H1 (cell line): ENCODE measurements at regions not wholly inside any gene's neighbourhood (a gene's known extent, or its start where the extent isn't known, plus 50 kb on each side); places are given as distances from the start of the nearest gene placed in this dataset.

ENCODE experiments used
- CTCF ChIA-PET: fragments of 300-600 bp; sonication (Branson Sonifier 250); formaldehyde crosslinking; loops from one replicate; lab custom pipeline; 2021; ENCODE audit not compliant: partially characterized antibody; lab: Charles Lee
- POLR2A ChIA-PET: fragments of 300-600 bp; sonication (Branson Sonifier 250); formaldehyde crosslinking; loops from one replicate; lab custom pipeline; 2021; ENCODE audit warnings: inconsistent platforms; ENCODE audit not compliant: partially characterized antibody; lab: Charles Lee
- DNase-seq, 2 experiments: peaks; one replicate each; pipeline versions ENCODE4 v3.0.0 to v3.0.0-alpha.2; 2010 to 2022; ENCODE audit warnings: low spot score in 2 of 2, low read depth in 1 of 2, mixed read lengths in 1 of 2
- FAIRE-seq: peaks from 2 replicates; lab custom pipeline; 2011; peaks lifted over from hg19 to GRCh38; lab: Jason Lieb, UNC
- H2AFZ ChIP-seq: 2 replicates; pipeline ENCODE4 v1.8.1; 2012; ENCODE audit warnings: low read length, inconsistent platforms
- H2AK5ac ChIP-seq: 2 replicates; pipeline ENCODE4 v1.6.1; 2013; ENCODE audit warnings: low read depth, low read length
- H2BK120ac ChIP-seq: replicated peaks from 2 replicates; pipeline ENCODE3; 2013; ENCODE audit warnings: low read depth, low read length, inconsistent platforms
- H2BK12ac ChIP-seq: 2 replicates; pipeline ENCODE4 v1.6.1; 2013; ENCODE audit warnings: low read depth, low read length
- H2BK15ac ChIP-seq: 2 replicates; pipeline ENCODE4 v1.6.1; 2013; ENCODE audit warnings: low read length
- H2BK20ac ChIP-seq: 2 replicates; pipeline ENCODE4 v1.6.1; 2013; ENCODE audit warnings: low read length
- H2BK5ac ChIP-seq: 2 replicates; pipeline ENCODE4 v1.6.1; 2013; ENCODE audit warnings: low read depth, low read length
- H3K14ac ChIP-seq: 2 replicates; pipeline ENCODE4 v1.6.1; 2013; ENCODE audit warnings: inconsistent platforms; ENCODE audit not compliant: insufficient read length
- H3K18ac ChIP-seq: 2 replicates; pipeline ENCODE4 v1.6.1; 2013; ENCODE audit warnings: low read length; ENCODE audit errors: extremely low read depth
- H3K23ac ChIP-seq: 2 replicates; pipeline ENCODE4 v1.6.1; 2013; ENCODE audit warnings: inconsistent platforms; ENCODE audit not compliant: insufficient read length
- H3K23me2 ChIP-seq: 2 replicates; pipeline ENCODE4 v1.6.1; 2013; ENCODE audit warnings: low read depth, low read length
- H3K27ac ChIP-seq: 2 replicates; pipeline ENCODE4 v1.6.1; 2011; ENCODE audit warnings: low read depth, low read length, inconsistent platforms
- H3K27me3 ChIP-seq, 4 experiments: replicated peaks in 1 of 4; 1 replicate in 1 of 4; 2 replicates in 3 of 4; pipeline versions ENCODE4 v1.6.1 to v1.8.1; 2011 to 2013; ENCODE audit warnings: low read length in 3 of 4, mild to moderate bottlenecking in 3 of 4, inconsistent platforms in 2 of 4, mixed read lengths in 2 of 4, moderate library complexity in 1 of 4; ENCODE audit not compliant: control insufficient read depth in 3 of 4, insufficient read depth in 3 of 4; ENCODE audit errors: extremely low read depth in 1 of 4
- H3K36me3 ChIP-seq, 4 experiments: 2 replicates each; pipeline versions ENCODE4 v1.6.1 to v1.8.1; 2011 to 2013; ENCODE audit warnings: mild to moderate bottlenecking in 4 of 4, low read length in 3 of 4, moderate library complexity in 2 of 4, control low read depth in 1 of 4, inconsistent platforms in 1 of 4; ENCODE audit not compliant: insufficient read depth in 4 of 4, control insufficient read depth in 2 of 4
- H3K4ac ChIP-seq: replicated peaks from 2 replicates; pipeline ENCODE3; 2013; ENCODE audit warnings: low read length, low read depth, mixed read lengths, inconsistent platforms; ENCODE audit not compliant: insufficient read length
- H3K4me1 ChIP-seq, 4 experiments: replicated peaks in 1 of 4; 1 replicate in 1 of 4; 2 replicates in 3 of 4; pipeline versions ENCODE4 v1.6.1 to v1.8.1; 2011 to 2013; ENCODE audit warnings: low read length in 3 of 4, inconsistent platforms in 2 of 4, mixed read lengths in 1 of 4; ENCODE audit not compliant: insufficient read depth in 4 of 4, control insufficient read depth in 3 of 4
- H3K4me2 ChIP-seq, 2 experiments: 2 replicates each; pipeline versions ENCODE4 v1.6.1 to v1.8.1; 2011 to 2013; ENCODE audit warnings: low read depth in 2 of 2, low read length in 2 of 2, control low read depth in 1 of 2, inconsistent platforms in 1 of 2, mild to moderate bottlenecking in 1 of 2; ENCODE audit not compliant: insufficient read depth in 1 of 2
- H3K4me3 ChIP-seq, 4 experiments: fragments of 200-600, 300-600 bp in 1 of 4; sonication (generic), shearing (Covaris generic), sonication (Bioruptor Twin) in 1 of 4; 2 replicates each; pipeline versions ENCODE4 v1.5.1 to v1.8.1; 2011 to 2016; ENCODE audit warnings: low read length in 4 of 4, low read depth in 3 of 4, control low read depth in 2 of 4, inconsistent platforms in 2 of 4, mild to moderate bottlenecking in 2 of 4, mixed read lengths in 1 of 4, moderate library complexity in 1 of 4; ENCODE audit not compliant: insufficient read depth in 2 of 4; ENCODE audit errors: extremely low read depth in 1 of 4
- H3K56ac ChIP-seq: replicated peaks from 2 replicates; pipeline ENCODE3; 2013; ENCODE audit warnings: low read depth, mild to moderate bottlenecking, mixed read lengths, low read length, inconsistent platforms; ENCODE audit not compliant: insufficient read length
- H3K79me1 ChIP-seq: 2 replicates; pipeline ENCODE4 v1.6.1; 2013; ENCODE audit warnings: low read depth, low read length, control low read depth
- H3K79me2 ChIP-seq, 2 experiments: 2 replicates each; pipeline versions ENCODE4 v1.6.1 to v1.8.1; 2012 to 2013; ENCODE audit warnings: low read length in 2 of 2, mild to moderate bottlenecking in 2 of 2, inconsistent platforms in 1 of 2; ENCODE audit not compliant: insufficient read depth in 2 of 2, control insufficient read depth in 1 of 2
- H3K9ac ChIP-seq, 4 experiments: replicated peaks in 1 of 4; 1 replicate in 1 of 4; 2 replicates in 3 of 4; pipeline versions ENCODE4 v1.6.1 to v1.8.1; 2011 to 2013; ENCODE audit warnings: low read depth in 3 of 4, low read length in 3 of 4, control low read depth in 2 of 4, mild to moderate bottlenecking in 2 of 4, moderate library complexity in 2 of 4, inconsistent platforms in 1 of 4; ENCODE audit errors: extremely low read depth in 1 of 4
- H3K9me3 ChIP-seq, 2 experiments: 2 replicates each; pipeline versions ENCODE4 v1.6.1 to v1.8.1; 2012 to 2013; ENCODE audit warnings: mild to moderate bottlenecking in 2 of 2, moderate library complexity in 2 of 2, control low read depth in 1 of 2, inconsistent platforms in 1 of 2, low read depth in 1 of 2, low read length in 1 of 2, mixed read lengths in 1 of 2; ENCODE audit not compliant: insufficient read depth in 2 of 2
- H4K20me1 ChIP-seq, 2 experiments: replicated peaks in 1 of 2; 2 replicates each; pipeline versions ENCODE3 to v1.8.1; 2011 to 2013; ENCODE audit warnings: inconsistent platforms in 2 of 2, low read length in 2 of 2, mild to moderate bottlenecking in 1 of 2; ENCODE audit not compliant: insufficient read depth in 2 of 2, control insufficient read depth in 1 of 2
- H4K5ac ChIP-seq: 2 replicates; pipeline ENCODE4 v1.6.1; 2013; ENCODE audit warnings: low read length, low read depth, mixed read lengths, inconsistent platforms; ENCODE audit not compliant: insufficient read length
- H4K8ac ChIP-seq: 2 replicates; pipeline ENCODE4 v1.8.0; 2013; ENCODE audit warnings: mild to moderate bottlenecking, moderate library complexity, low read length, inconsistent platforms; ENCODE audit not compliant: insufficient read depth; ENCODE audit errors: extremely low read depth
- H4K91ac ChIP-seq: replicated peaks from 2 replicates; pipeline ENCODE3; 2013; ENCODE audit warnings: low read length, mixed read lengths, inconsistent platforms; ENCODE audit not compliant: insufficient read length
- JUND ChIP-seq: IDR thresholded peaks from 2 replicates; pipeline ENCODE4 v1.6.1; 2011; ENCODE audit warnings: mild to moderate bottlenecking, improper control_type of control experiment, low read length
- KDM4A ChIP-seq: IDR thresholded peaks from one replicate; pipeline ENCODE4 v1.7.1; 2012; ENCODE audit warnings: low read depth, mild to moderate bottlenecking, moderate library complexity, low read length, inconsistent platforms; ENCODE audit not compliant: severe bottlenecking
- MAFK ChIP-seq: IDR thresholded peaks from 2 replicates; pipeline ENCODE4 v1.6.1; 2012; ENCODE audit warnings: low read depth, mild to moderate bottlenecking, improper control_type of control experiment, low read length
- NRF1 ChIP-seq: IDR thresholded peaks from 2 replicates; pipeline ENCODE4 v1.6.1; 2011; ENCODE audit warnings: mild to moderate bottlenecking, low read depth, low read length, improper control_type of control experiment
- PHF8 ChIP-seq: fragments of 200-600 bp; sonication (generic); conservative IDR thresholded peaks from 2 replicates; pipeline ENCODE4 v1.7.1; 2012; ENCODE audit warnings: low read depth, mild to moderate bottlenecking, inconsistent platforms, low read length, moderate library complexity
- RXRA ChIP-seq: IDR thresholded peaks from 2 replicates; pipeline ENCODE4 v1.6.1; 2011; ENCODE audit warnings: low read depth, mild to moderate bottlenecking, low read length, moderate library complexity; ENCODE audit not compliant: insufficient read depth
- SAP30 ChIP-seq: fragments of 300-600 bp; sonication (generic); IDR thresholded peaks from 2 replicates; pipeline ENCODE4 v1.7.1; 2012; ENCODE audit warnings: low read length, moderate library complexity, mild to moderate bottlenecking, inconsistent platforms; ENCODE audit not compliant: insufficient read depth, insufficient replicate concordance
- SIX5 ChIP-seq: IDR thresholded peaks from 2 replicates; pipeline ENCODE4 v1.6.1; 2011; ENCODE audit warnings: mild to moderate bottlenecking, low read depth, low read length
- SP1 ChIP-seq: IDR thresholded peaks from 2 replicates; pipeline ENCODE4 v1.6.1; 2011; ENCODE audit warnings: low read depth, low read length
- SP4 ChIP-seq: IDR thresholded peaks from 2 replicates; pipeline ENCODE4 v1.6.1; 2012; ENCODE audit warnings: low read length, inconsistent platforms
- SUZ12 ChIP-seq: fragments of 200-600 bp; sonication (generic); IDR thresholded peaks from 2 replicates; pipeline ENCODE4 v1.6.1; 2012; ENCODE audit warnings: mild to moderate bottlenecking, inconsistent platforms, low read length, moderate library complexity, mixed read lengths
- TEAD4 ChIP-seq: IDR thresholded peaks from 2 replicates; pipeline ENCODE4 v1.6.1; 2012; ENCODE audit warnings: low read depth, low read length, inconsistent platforms, mixed read lengths
- WGBS, 2 experiments: shearing (Covaris generic) in 1 of 2; methylation state at CpG; one replicate each; pipeline versions ENCODE4 v1.1.6 to v1.1.7; 2013 to 2015; ENCODE audit warnings: low lambda C conversion rate in 2 of 2, mixed read lengths in 2 of 2, inconsistent platforms in 1 of 2, low coverage in 1 of 2, missing lambda C conversion rate in 1 of 2; ENCODE audit not compliant: insufficient replicate concordance in 2 of 2, insufficient coverage in 1 of 2, insufficient read length in 1 of 2; ENCODE audit errors: extremely low coverage in 1 of 2, missing lambda C conversion rate in 1 of 2; 5-methylcytosine and 5-hydroxymethylcytosine counted together

GRCh38 chr9:124124729-124125650 is 113.4 kb downstream of the LHX2 start:
- H2AFZ ChIP-seq, result peak overlapping the region; percentile 45; the same call in 1 of the 2 replicates
- peak overlapping the region in 1 of 4 experiments; percentile 13; a peak in 2 of 7 replicates for H3K9ac ChIP-seq
- no peak overlapping the region for H4K5ac ChIP-seq
- no peaks in the 10 kb centered on the region for H3K36me3 ChIP-seq
- no peaks in the 10 kb centered on the region for H3K23me2 ChIP-seq
- peak overlapping the region in 1 of 4 experiments; percentile 2; a peak in 1 of 8 replicates for H3K4me3 ChIP-seq
- H2BK5ac ChIP-seq, result 0 out of 2 replicates have a peak overlapping the region, but pooled peaks have one; percentile 18
- no peak overlapping the region for H3K14ac ChIP-seq
- H4K8ac ChIP-seq, result no peak overlapping the region; the same call in 1 of the 2 replicates
- no peak overlapping the region for H3K27ac ChIP-seq
- H3K56ac ChIP-seq, result no peak overlapping the region
- H3K9me3 ChIP-seq, result no peaks in the 10 kb centered on the region
- peak overlapping the region; percentile 7; the same call in 1 of the 2 replicates for H3K18ac ChIP-seq
- peak overlapping the region; percentile 80 for H2BK20ac ChIP-seq
- no peak overlapping the region for H2BK120ac ChIP-seq
- ChIA-PET CTCF (interaction anchor here (0.8 to 6.8 kb wide), 15 partner anchors 8 to 262 kb away, joined by 3 to 65 read pairs (median 14); no protein-coding TSS in a partner anchor), POLR2A (no interaction called here)
- no peak for FAIRE-seq
- peak overlapping the region; percentile 32 for H2AK5ac ChIP-seq
- peak overlapping the region; percentile 48; a peak in 3 of 4 replicates for H3K4me2 ChIP-seq
- H3K4me1 ChIP-seq, result peaks cover 0 to 12% (median 7%) of the 10 kb centered on the region in 4 experiments; a peak in 6 of 7 replicates
- no peaks in the 10 kb centered on the region for H3K79me1 ChIP-seq
- no peaks in the 10 kb centered on the region for H3K79me2 ChIP-seq
- H4K91ac ChIP-seq, result peak overlapping the region; percentile 88
- peak overlapping the region; percentile 84 for H2BK15ac ChIP-seq
- DNase-seq, result no peak
- peaks cover 0 to 3% of the 10 kb centered on the region in 2 experiments for H4K20me1 ChIP-seq
- H3K27me3 ChIP-seq, result no peaks in the 10 kb centered on the region; a peak in 2 of 7 replicates
- peak overlapping the region; percentile 74 for H3K4ac ChIP-seq
- peak overlapping the region; percentile 94; the same call in 1 of the 2 replicates for H2BK12ac ChIP-seq
- H3K23ac ChIP-seq, result no peak overlapping the region
- 90% methylated on average over 17 of the region's 19 CpGs; no CpG with 5 or more reads in 1 of the 2 experiments for WGBS, 2 experiments
- TF ChIP-seq JUND (no peak), MAFK (no peak), SP4 (no peak), SP1 (no peak), SUZ12 (no peak), TEAD4 (no peak), PHF8 (no peak), SIX5 (no peak), SAP30 (no peak), RXRA (no peak), NRF1 (no peak), KDM4A (no peak)
